HG02938 (cell line): ENCODE measurements at regions not wholly inside any gene's neighbourhood (a gene's known extent, or its start where the extent isn't known, plus 50 kb on each side); places are given as distances from the start of the nearest gene placed in this dataset.
"Not testable (repeated sequence)": the region's sequence is repeated elsewhere in the genome, so short reads cannot be mapped to it uniquely, and the experiment has no call there.

Experiments used
- ATAC-seq: cut with Tn5 transposase; IDR thresholded peaks from one replicate; pipeline ENCODE4 v1.9.1; 2021; ENCODE audit warnings: mild to moderate bottlenecking, moderate library complexity; ENCODE audit not compliant: unreplicated experiment

DNA sequence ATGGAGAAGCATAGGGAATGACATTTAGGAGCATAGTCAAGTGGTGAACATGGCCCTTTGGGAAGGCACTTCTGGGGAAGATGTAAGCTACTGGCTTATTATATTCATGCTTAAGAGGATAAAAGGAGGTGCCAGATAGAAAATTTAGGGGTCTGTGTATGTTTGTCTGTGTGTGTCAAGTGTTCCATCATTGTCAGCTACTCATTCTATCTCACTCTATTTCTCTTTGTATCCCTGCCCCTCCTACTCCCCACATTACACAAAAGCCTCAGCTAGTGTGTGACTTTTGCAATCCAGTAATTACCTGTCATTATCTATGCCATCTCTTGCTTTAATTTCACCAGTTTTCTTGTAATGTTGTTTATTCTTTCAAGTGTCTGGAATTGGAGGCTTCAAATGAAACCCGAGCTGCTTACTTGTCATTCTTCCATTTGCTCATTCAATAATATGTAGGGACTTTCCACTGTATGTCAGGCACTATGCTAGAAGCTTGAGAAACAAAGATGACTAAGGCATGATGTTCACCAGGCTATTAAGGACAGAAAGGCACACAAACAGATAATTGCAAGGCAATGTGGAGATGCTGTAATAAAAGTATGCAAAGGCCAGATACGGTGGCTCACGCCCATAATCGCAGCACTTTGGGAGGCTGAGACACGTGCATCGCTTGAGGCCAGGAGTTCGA is 229.8 kb upstream of the TEX13C start:
- no peak for ATAC-seq

DNA sequence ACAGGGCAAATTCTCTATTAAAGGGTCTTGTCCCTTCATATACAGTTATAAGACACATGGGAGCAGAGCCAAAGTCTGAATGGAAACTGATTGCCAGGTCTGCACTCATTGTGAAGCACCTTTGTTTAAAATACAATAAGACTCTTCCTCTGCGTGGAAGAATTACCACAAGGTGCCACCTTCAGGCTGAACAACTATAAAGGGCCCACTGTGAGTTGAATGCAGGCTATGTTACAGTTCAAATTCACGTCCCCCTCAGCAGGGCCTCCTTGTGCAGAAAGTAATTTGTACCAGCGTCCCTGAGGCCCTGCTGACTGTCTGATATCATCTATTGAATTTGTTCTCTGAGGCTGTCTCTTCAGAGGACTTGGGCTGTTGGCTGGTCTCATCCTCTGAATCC is 225.8 kb upstream of the TEX13C start:
- no peak for ATAC-seq

DNA sequence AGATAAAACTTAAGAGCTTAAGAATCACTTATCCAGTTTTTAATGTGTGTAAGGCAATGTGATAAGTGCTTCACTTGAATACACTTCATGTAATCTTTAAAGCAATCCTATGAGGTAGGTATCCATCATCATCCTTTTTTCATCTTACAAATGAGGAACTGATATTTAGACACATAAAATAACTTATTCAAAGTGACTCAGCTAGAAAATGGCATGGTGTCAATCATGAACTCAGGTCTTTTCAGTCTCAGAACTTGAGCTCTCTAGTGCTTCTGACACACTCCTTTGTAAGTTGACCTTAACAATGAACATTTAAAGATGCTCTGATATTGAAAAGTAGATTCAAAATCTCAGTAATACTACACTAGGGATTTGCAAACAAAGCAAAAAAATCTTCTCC is 224.8 kb upstream of the TEX13C start:
- no peak for ATAC-seq

- no peak for ATAC-seq
Measured at GRCh38 chrX:125096469-125096868, 223.2 kb upstream of the TEX13C start.

- ATAC-seq = no peak
Measured at GRCh38 chrX:125096870-125097269, 222.8 kb upstream of the TEX13C start.

DNA sequence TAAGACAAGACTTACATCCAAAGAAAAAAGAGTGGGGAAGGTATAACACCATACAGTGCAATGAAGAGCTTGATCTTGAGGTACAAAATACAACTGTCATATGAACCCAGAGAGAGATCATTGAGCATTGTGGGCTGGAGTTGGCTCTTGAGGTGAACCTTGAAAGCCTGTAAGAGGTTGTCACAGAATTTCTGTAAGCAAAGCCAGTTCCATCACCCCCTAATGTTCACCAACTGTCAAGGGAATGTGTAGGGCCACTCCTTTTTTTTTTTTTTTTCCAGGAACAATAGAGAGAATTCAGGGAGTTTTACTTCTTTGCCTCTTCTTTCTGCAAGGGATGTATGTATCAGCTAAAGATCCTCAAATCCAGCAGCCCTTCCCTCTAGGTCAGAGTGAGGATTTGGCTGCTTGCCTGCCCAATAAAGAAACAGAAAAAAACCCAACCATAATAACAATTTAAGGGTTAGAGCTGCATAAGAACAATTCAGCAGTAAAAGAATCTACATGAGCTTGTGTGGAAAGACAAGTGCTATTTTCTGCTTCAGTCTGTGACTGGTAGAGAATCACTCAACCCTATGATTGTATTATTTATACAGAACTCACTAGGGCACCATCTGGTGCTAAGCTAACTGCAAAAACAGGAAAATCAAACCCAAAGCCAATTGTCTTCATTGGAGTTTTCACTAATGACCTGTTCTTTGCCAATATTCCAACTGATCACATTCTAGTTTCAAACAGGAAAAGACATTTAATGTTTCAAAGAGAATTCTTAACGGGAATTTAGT is 217.5 kb upstream of the TEX13C start:
- no peak for ATAC-seq

GRCh38 chrX:125103693-125104092 is 216.0 kb upstream of the TEX13C start:
- ATAC-seq = no peak

- ATAC-seq = no peak
Measured at GRCh38 chrX:125108921-125109320, 210.8 kb upstream of the TEX13C start.

DNA sequence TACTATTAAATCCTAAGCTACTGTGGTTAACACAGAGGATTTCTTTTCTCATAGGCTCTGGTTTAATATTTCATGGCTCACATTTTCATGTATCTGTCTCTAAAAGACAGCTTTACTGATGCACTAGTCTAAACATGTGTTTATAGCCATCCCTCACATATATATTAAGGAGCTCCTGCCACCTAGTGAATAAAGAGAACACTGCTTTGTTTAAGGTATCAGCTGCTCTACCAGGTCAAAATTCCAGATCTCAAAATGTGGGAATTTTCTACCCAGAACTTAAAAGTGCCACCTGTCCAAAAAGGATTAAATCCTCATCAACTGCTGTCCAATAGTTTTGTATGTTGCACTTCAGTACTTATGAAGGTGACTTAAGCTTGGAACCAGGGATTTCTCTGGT is 188.5 kb upstream of the TEX13C start:
- no peak for ATAC-seq

DNA sequence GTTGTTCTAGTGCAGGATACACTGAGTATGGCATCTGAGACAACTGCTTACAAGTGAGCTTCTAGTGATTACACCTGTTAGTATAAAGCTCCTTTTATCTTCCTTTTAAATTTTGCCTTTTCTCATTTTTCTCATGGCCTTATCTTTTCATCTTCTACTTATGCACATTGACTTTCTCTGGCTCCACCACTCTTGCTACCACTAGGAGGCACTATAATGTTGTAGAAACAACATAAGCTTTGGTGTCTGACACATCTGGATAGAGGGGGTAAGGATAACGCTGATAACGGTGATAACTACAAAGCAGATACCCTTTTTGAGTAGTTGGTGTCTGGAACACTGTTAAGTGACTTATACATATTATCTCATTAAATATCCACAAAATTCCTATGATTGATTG is 187.4 kb upstream of the TEX13C start:
- peak; percentile 71 for ATAC-seq

DNA sequence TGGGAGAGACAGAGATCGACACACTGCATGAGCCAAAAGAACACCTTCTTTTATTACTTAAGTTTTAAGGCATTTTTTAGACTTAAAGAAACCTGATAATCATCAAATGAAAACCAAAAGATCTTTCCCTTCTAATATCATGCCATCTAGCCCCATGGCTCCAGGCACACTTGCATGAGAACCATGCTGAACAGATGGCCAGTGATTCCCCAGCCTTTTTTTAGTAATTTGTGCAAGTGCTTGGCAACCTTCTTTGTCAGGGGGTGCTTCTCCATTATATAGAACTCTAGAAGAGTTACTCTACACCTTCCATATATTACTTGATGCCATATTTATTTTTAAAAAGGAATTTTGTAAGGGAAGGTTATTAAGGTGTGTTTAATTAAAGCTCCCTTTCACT is 182.2 kb upstream of the TEX13C start:
- ATAC-seq = no peak

GRCh38 chrX:125150231-125150630 is 169.4 kb upstream of the TEX13C start:
- ATAC-seq = no peak

DNA sequence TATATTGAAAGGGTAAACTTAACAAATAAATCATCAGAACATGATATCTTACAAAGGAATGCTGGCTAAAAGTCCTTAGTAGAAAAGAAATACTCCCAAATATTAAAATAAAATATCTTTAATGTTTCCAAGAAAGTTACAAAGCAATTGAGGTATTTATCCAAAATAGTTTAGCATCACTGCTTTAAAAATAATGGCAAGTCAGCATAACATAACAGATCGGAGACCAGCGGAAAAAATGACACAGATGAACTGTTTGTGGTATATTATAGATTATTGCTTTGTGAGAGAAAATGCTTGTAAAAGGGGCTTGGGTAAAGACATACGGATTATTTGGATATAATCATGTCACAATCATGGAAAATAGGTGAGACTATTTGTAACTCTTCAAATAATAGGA is 168.5 kb upstream of the TEX13C start:
- no peak for ATAC-seq

DNA sequence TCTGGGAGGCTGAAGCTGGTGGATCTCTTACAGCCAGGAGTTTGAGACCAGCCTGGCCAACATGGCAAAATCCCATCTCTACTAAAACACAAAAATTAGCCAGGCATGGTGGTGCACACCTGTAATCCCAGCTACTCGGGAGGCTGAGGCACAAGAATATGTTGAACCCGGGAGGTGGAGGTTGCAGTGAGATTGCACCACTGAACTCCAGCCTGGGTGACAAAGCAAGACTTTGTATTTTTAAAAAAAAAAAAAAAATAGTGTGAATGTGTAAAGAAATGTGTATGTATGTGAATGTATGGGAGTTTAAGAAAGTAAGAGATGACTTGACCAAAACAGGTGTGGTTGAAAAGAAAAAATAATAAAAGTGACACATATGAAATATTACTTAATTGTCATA is 167.7 kb upstream of the TEX13C start:
- ATAC-seq = no peak

- no peak for ATAC-seq
Measured at GRCh38 chrX:125153621-125154020, 166.1 kb upstream of the TEX13C start.

DNA sequence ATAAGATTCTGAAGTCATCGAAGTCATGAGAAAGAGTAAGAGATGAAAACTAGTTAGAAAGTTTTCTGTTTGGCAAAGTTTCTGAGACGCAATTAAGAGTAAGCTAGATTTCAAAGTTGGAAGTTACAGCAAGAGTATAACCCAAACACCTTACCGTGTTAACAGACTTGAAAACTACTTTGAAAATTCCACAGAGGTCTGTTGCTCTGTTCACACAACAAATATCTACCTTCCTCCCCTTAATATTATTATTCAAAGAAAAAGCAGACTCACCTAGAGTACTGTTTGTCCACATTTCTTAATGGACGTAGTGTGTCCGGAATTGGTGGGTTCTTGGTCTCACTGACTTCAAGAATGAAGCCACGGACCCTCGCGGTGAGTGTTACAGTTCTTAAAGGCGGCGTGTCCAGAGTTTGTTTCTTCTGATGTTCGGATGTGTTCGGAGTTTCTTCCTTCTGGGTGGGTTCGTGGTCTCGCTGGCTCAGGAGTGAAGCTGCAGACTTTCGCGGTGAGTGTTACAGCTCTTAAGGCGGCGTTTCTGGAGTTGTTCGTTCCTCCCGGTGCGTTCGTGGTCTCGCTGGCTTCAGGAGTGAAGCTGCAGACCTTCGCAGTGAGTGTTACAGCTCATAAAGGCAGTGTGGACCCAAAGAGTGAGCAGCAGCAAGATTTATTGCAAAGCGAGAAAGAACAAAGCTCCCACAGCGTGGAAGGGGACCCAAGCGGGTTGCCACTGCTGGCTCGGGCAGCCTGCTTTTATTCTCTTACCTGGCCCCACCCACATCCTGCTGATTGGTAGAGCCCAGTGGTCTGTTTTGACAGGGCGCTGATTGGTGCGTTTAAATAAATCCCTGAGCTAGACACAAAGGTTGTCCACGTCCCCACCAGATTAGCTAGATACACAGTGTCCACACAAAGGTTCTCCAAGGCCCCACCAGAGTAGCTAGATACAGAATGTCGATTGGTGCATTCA is 165.1 kb upstream of the TEX13C start:
- ATAC-seq = not testable (repeated sequence)

DNA sequence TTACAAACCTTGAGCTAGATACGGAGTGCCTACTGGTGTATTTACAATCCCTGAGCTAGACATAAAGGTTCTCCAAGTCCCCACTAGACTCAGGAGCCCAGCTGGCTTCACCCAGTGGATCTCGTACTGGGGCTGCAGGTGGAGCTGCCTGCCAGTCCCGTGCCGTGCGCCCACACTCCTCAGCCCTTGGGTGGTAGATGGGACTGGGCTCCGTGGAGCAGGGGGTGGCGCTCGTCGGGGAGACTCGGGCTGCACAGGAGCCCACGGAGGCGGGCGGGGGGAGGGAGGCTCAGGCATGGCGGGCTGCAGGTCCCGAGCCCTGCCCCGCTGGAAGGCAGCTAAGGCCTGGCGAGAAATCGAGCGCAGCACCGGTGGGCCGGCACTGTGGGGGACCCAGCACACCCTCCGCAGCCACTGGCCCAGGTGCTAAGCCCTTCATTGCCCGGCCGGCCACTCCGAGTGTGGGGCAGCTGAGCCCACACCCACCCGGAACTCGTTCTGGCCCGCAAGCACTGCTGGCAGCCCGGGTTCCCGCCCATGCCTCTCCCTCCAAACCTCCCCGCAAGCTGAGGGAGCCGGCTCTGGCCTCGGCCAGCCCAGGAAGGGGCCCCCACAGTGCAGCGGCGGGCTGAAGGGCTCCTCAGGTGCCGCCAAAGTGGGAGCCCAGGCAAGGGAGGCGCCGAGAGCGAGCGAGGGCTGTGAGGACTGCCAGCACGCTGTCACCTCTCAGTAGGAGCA is 164.2 kb upstream of the TEX13C start:
- not testable (repeated sequence) for ATAC-seq

GRCh38 chrX:125170459-125170858 is 149.2 kb upstream of the TEX13C start:
- ATAC-seq = no peak

DNA sequence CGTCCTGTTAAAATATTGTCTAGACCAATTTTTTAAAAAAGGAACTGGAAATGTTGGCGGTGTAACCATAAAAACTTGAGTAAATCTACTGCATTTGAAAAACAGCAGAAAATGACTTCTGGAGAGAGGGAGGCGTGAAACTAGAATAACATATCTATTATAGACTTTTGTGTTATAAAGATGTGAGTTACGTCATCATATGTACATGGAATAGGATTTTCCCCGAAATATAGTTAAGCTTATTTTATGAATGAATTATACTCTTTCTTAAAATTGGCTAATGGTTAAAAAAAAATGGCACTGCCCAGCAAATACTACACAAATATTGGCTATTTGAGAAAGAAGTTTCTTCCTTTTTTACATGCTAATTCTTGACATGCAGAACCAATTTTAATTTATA is 147.1 kb upstream of the TEX13C start:
- no peak for ATAC-seq

GRCh38 chrX:125175991-125176584 is 143.6 kb upstream of the TEX13C start:
- no peak for ATAC-seq
